Sigmoid colon (tissue), 6 donors: ENCODE measurements at regions not wholly inside any gene's neighbourhood (a gene's known extent, or its start where the extent isn't known, plus 50 kb on each side); places are given as distances from the start of the nearest gene placed in this dataset.
"Not testable (repeated sequence)": the region's sequence is repeated elsewhere in the genome, so short reads cannot be mapped to it uniquely, and the experiment has no call there.

Experiments used
- DNase-seq: peaks from one replicate; pipeline ENCODE4 v3.0.0-alpha.2; 2019
- H3K27ac ChIP-seq, 4 donors: fragments of 200-600 bp; sonication (generic); one replicate each; pipeline ENCODE4 v1.5.1; 2016 to 2019; ENCODE audit warnings: mild to moderate bottlenecking in 1 of 4
- H3K27me3 ChIP-seq, 3 donors: fragments of 200-600 bp; sonication (generic); one replicate each; pipeline ENCODE4 v1.5.1; 2019; ENCODE audit warnings: mild to moderate bottlenecking in 1 of 3
- H3K36me3 ChIP-seq, 4 donors: fragments of 200-600 bp; sonication (generic); one replicate each; pipeline ENCODE4 v1.5.1; 2016 to 2019
- H3K4me1 ChIP-seq, 4 donors: fragments of 200-600 bp; sonication (generic); one replicate each; pipeline ENCODE4 v1.5.1; 2017 to 2019
- H3K4me3 ChIP-seq, 4 donors: fragments of 200-600 bp; sonication (generic); one replicate each; pipeline ENCODE4 v1.5.1; 2017 to 2019; ENCODE audit warnings: mild to moderate bottlenecking in 2 of 4, moderate library complexity in 1 of 4
- H3K9me3 ChIP-seq, 4 donors: fragments of 200-600 bp in 3 of 4; sonication (generic) in 3 of 4; one replicate each; pipeline versions ENCODE4 v1.5.1 to v1.6.1; 2013 to 2019
- CTCF ChIP-seq, 4 experiments: fragments of 450-650 bp in 3 of 4; fragments of 200-600 bp in 1 of 4; IDR thresholded peaks; one replicate each; pipeline ENCODE4 v1.5.1; 2016 to 2019; ENCODE audit warnings: antibody characterized with exemption in 4 of 4, mild to moderate bottlenecking in 3 of 4, moderate library complexity in 2 of 4
- EP300 ChIP-seq, 4 donors: sonication (generic); formaldehyde crosslinking; IDR thresholded peaks; one replicate each; pipeline ENCODE4 v1.6.1; 2017; ENCODE audit warnings: antibody characterized with exemption in 4 of 4
- POLR2A ChIP-seq, 2 donors: fragments of 450-650 bp; IDR thresholded peaks; one replicate each; pipeline ENCODE4 v1.6.1; 2016; ENCODE audit warnings: antibody characterized with exemption in 2 of 2, mild to moderate bottlenecking in 2 of 2, moderate library complexity in 2 of 2
- POLR2AphosphoS5 ChIP-seq, 4 donors: sonication (generic); formaldehyde crosslinking; IDR thresholded peaks; one replicate each; pipeline ENCODE4 v1.6.1; 2017; ENCODE audit warnings: antibody characterized with exemption in 4 of 4
- WGBS, 2 donors: extraction: QIAGEN DNeasy Blood & Tissue Kit; methylation state at CpG; one replicate each; pipeline ENCODE4 v1.1.7; 2013; 5-methylcytosine and 5-hydroxymethylcytosine counted together
- intact Hi-C: fragments of 100-400 bp; cut with DNase I; formaldehyde crosslinking; loops from one replicate; pipeline ENCODE4 v1.15.1; 2023
- donor health status: healthy with polysubstance abuse.
- donor health status: healthy.

GRCh38 chr12:23238957-23239356, 614.0 kb downstream of the ETNK1 start:
- DNase-seq, result no peak
- no peak overlapping the region for H3K4me3 ChIP-seq
- intact Hi-C loops, result no loop called here
- H3K4me1 ChIP-seq, result peaks cover 0 to 11% (median 4%) of the 10 kb centered on the region in 4 donors
- TF ChIP-seq EP300 (IDR thresholded peaks at IDR 0.05) (no peak), CTCF (IDR thresholded peaks at IDR 0.05) (no peak), POLR2AphosphoS5 (IDR thresholded peaks at IDR 0.05) (no peak), POLR2A (IDR thresholded peaks at IDR 0.05) (no peak)
- no peaks in the 10 kb centered on the region for H3K9me3 ChIP-seq
- no peak overlapping the region for H3K27ac ChIP-seq
- H3K36me3 ChIP-seq, result no peaks in the 10 kb centered on the region
- H3K27me3 ChIP-seq, result no peaks in the 10 kb centered on the region

- H3K36me3 ChIP-seq, result no peaks in the 10 kb centered on the region
- intact Hi-C loops, result no loop called here
- H3K4me1 ChIP-seq, result no peaks in the 10 kb centered on the region
- DNase-seq, result no peak
- H3K9me3 ChIP-seq, result no peaks in the 10 kb centered on the region
- no peak overlapping the region for H3K27ac ChIP-seq
- H3K4me3 ChIP-seq, result no peak overlapping the region
- TF ChIP-seq POLR2A (IDR thresholded peaks at IDR 0.05), result no peak
- no peak for TF ChIP-seq CTCF (IDR thresholded peaks at IDR 0.05)
- TF ChIP-seq EP300 (IDR thresholded peaks at IDR 0.05), result no peak
- TF ChIP-seq POLR2AphosphoS5 (IDR thresholded peaks at IDR 0.05), result no peak
- 89 to 94% methylated on average over 2 of the region's 2 CpGs for WGBS, 2 donors
- H3K27me3 ChIP-seq, result no peaks in the 10 kb centered on the region
These were observed 620.2 kb downstream of the ETNK1 start for GRCh38 chr12:23245186-23245585.

- no peak for DNase-seq
- no peaks in the 10 kb centered on the region for H3K9me3 ChIP-seq
- H3K4me3 ChIP-seq, result no peak overlapping the region
- intact Hi-C loops, result no loop called here
- H3K36me3 ChIP-seq, result no peaks in the 10 kb centered on the region
- WGBS, 2 donors, result 83% methylated on average over 4 of the region's 4 CpGs
- H3K4me1 ChIP-seq, result no peaks in the 10 kb centered on the region
- TF ChIP-seq EP300 (IDR thresholded peaks at IDR 0.05) (no peak), POLR2A (IDR thresholded peaks at IDR 0.05) (no peak), POLR2AphosphoS5 (IDR thresholded peaks at IDR 0.05) (no peak), CTCF (IDR thresholded peaks at IDR 0.05) (no peak)
- H3K27ac ChIP-seq, result no peak overlapping the region
- no peaks in the 10 kb centered on the region for H3K27me3 ChIP-seq
These were observed 628.2 kb downstream of the ETNK1 start for GRCh38 chr12:23253191-23253590.

GRCh38 chr12:23253910-23254309, 628.9 kb downstream of the ETNK1 start:
- H3K4me3 ChIP-seq, H3K27ac ChIP-seq, H3K36me3 ChIP-seq, H3K27me3 ChIP-seq, H3K4me1 ChIP-seq, H3K9me3 ChIP-seq, DNase-seq, intact Hi-C loops: not testable (repeated sequence)
- 77 to 85% methylated on average over 6 of the region's 6 CpGs for WGBS, 2 donors

GRCh38 chr12:23259558-23259957, 634.6 kb downstream of the ETNK1 start:
- Histone ChIP-seq H3K27ac (no peak overlapping the region), H3K4me3 (no peak overlapping the region), H3K36me3 (no peaks in the 10 kb centered on the region), H3K9me3 (no peaks in the 10 kb centered on the region), H3K4me1 (no peaks in the 10 kb centered on the region), H3K27me3 (no peaks in the 10 kb centered on the region)
- TF ChIP-seq POLR2AphosphoS5 (IDR thresholded peaks at IDR 0.05) (no peak), POLR2A (IDR thresholded peaks at IDR 0.05) (no peak), CTCF (IDR thresholded peaks at IDR 0.05) (no peak), EP300 (IDR thresholded peaks at IDR 0.05) (no peak)
- WGBS, 2 donors, result 81 to 89% methylated on average over 1 of the region's 1 CpG
- no peak for DNase-seq
- intact Hi-C loops, result no loop called here
